SK-N-MC (cell line): ENCODE measurements at regions not wholly inside any gene's neighbourhood (a gene's known extent, or its start where the extent isn't known, plus 50 kb on each side); places are given as distances from the start of the nearest gene placed in this dataset.
A peak's percentile ranks its signal among the peaks of the same experiment; 100 is the strongest.

Experiments used
- DNase-seq: peaks from one replicate; pipeline ENCODE4 v3.0.0-alpha.2; 2011; ENCODE audit warnings: low read depth, low spot score
- H3K27ac ChIP-seq: fragments of 200-600 bp; sonication (generic); 2 replicates; pipeline ENCODE4 v1.5.1; 2016; ENCODE audit warnings: mixed run types
- H3K36me3 ChIP-seq: fragments of 200-600 bp; sonication (generic); 2 replicates; pipeline ENCODE4 v1.6.1; 2017; ENCODE audit warnings: antibody characterized with exemption, low read length, mixed read lengths; ENCODE audit not compliant: insufficient read depth
- H3K4me3 ChIP-seq: fragments of 200-600 bp; sonication (generic); 2 replicates; pipeline ENCODE4 v1.5.1; 2016
- H3K9ac ChIP-seq: fragments of 200-600 bp; sonication (generic); 2 replicates; pipeline ENCODE4 v1.8.0; 2017; ENCODE audit warnings: mixed run types, mixed read lengths; ENCODE audit not compliant: insufficient read length
- H3K9me3 ChIP-seq: fragments of 200-600 bp; sonication (generic); 2 replicates; pipeline ENCODE4 v1.6.1; 2017; ENCODE audit warnings: low read depth, mild to moderate bottlenecking, antibody characterized with exemption, low read length, moderate library complexity, mixed read lengths
- EZH2 ChIP-seq: fragments of 200-600 bp; sonication (generic); IDR thresholded peaks from one replicate; pipeline ENCODE4 v1.6.1; 2017; ENCODE audit warnings: antibody characterized with exemption
- FOXP2 ChIP-seq: optimal IDR thresholded peaks from 2 replicates; pipeline ENCODE3; 2011; ENCODE audit warnings: mild to moderate bottlenecking, moderate library complexity; ENCODE audit not compliant: insufficient read depth; ENCODE audit errors: extremely low read length, control extremely low read depth
- POLR2AphosphoS5 ChIP-seq: IDR thresholded peaks from 2 replicates; pipeline ENCODE4 v1.6.1; 2012; ENCODE audit warnings: mild to moderate bottlenecking, low read depth, low read length, borderline replicate concordance

DNA sequence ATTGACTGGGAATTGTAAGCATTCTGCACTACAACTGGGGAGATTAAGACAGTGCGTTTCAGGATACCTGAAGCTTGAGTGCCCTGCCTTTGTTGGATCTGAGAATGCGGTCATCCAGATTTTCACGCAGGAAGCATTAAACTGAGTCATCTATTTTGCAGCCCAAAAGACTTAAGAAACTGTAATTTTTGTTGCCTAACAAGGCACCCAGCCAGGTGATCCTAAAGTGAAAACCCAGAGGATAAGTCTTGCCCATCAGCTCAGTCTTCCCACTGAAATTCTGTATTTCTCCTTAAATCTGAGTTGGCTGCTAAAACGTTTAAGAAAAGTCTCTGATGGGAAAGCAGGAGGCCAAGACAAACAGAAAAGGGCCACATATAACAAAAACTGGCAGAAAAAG, 242.5 kb upstream of the TMCO5A start:
- no peak overlapping the region for H3K4me3 ChIP-seq
- no peaks in the 10 kb centered on the region for H3K36me3 ChIP-seq
- no peak for TF ChIP-seq POLR2AphosphoS5
- TF ChIP-seq FOXP2, result no peak
- TF ChIP-seq EZH2, result no peak
- DNase-seq, result no peak
- peak overlapping the region; percentile 82; the same call in 1 of the 2 replicates for H3K27ac ChIP-seq
- H3K9ac ChIP-seq, result no peak overlapping the region
- H3K9me3 ChIP-seq, result no peaks in the 10 kb centered on the region

DNA sequence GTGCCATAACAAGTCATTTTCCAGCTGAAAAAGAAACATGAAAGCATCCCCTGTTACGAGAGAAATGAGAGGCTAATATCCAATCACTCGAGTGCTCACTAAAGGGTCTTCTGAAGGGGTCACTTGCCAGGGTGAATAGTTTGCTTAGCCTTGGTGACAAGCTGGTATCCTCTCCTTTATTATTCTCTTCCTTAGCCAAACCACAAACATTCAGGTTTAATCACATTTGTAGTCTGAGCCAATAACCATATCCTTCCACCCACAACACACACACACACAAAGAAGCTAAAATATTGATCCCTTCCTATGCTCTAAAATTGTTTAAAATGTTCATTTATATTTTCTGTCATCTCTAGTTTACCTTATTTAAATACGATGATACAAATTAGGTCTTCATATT, 240.5 kb upstream of the TMCO5A start:
- Histone ChIP-seq H3K9ac (no peak overlapping the region), H3K9me3 (no peaks in the 10 kb centered on the region), H3K27ac (peak overlapping the region; percentile 82), H3K4me3 (no peak overlapping the region), H3K36me3 (no peaks in the 10 kb centered on the region)
- no peak for DNase-seq
- TF ChIP-seq POLR2AphosphoS5 (no peak), FOXP2 (no peak), EZH2 (no peak)

DNA sequence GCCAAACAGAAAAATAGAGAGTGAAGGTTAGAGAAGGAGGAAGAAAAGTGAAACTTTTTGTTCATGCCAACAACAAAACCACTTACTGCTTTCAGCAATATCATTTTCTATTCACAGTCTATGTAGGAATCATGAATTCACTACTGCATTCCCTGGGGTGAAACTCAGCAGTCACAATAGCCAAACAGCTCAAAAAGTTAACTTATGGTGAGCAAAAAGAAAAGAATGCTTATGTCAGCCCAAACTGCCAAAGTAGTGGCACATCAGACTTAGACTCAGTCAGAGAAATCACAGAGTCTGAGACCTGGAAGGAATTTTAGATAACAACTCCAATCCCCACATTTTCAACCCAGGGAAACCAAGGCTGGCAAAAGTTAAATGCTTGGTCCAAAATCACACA, 238.7 kb upstream of the TMCO5A start:
- Histone ChIP-seq H3K9me3 (no peaks in the 10 kb centered on the region), H3K9ac (peak overlapping the region; percentile 48), H3K27ac (peak overlapping the region; percentile 87), H3K36me3 (no peaks in the 10 kb centered on the region), H3K4me3 (peak overlapping the region; percentile 63)
- no peak for TF ChIP-seq EZH2
- TF ChIP-seq POLR2AphosphoS5, result no peak
- TF ChIP-seq FOXP2, result no peak
- no peak for DNase-seq

DNA sequence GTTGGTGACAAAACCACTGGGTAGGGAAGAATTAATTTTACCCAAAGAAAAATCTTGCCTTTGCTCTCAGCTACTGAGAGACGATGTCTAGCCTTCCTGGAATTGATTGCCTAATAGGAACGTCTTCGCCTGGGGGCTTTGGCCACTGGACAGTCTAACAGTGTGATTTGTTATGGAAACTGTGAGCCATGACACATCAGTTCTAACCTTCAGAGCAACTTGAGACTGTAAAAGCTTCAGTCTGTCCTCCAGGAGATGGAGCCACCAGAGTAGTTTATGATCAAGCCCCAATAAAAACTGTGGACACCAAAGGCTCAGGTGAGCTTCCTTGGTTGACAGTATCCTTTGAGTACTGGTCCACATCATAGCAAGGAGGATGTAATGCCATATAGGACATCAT, 235.8 kb upstream of the TMCO5A start:
- no peaks in the 10 kb centered on the region for H3K9me3 ChIP-seq
- H3K36me3 ChIP-seq, result no peaks in the 10 kb centered on the region
- no peak overlapping the region for H3K9ac ChIP-seq
- DNase-seq, result no peak
- no peak overlapping the region for H3K27ac ChIP-seq
- no peak overlapping the region for H3K4me3 ChIP-seq
- no peak for TF ChIP-seq FOXP2
- TF ChIP-seq POLR2AphosphoS5, result no peak
- no peak for TF ChIP-seq EZH2

DNA sequence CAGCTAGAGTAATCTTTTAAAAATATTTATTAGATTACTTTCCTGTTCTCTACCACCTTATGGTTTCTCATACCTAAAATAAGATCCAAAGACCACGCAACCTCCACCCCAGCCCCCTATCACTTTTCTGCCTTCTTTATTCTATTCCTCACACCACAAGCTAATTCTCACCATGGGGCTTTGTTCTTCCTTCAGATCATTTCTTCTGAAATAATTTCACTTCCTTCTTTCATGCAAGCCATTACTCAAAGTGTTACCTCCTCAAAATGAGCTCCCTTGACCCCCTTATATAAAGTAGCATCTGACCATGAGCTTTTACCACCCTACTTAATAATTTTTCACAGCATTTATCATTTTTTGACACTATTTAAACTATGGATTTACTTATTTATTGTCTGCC, 233.2 kb upstream of the TMCO5A start:
- Histone ChIP-seq H3K27ac (no peak overlapping the region), H3K9me3 (no peaks in the 10 kb centered on the region), H3K36me3 (no peaks in the 10 kb centered on the region), H3K9ac (no peak overlapping the region), H3K4me3 (no peak overlapping the region)
- TF ChIP-seq POLR2AphosphoS5 (no peak), FOXP2 (no peak), EZH2 (no peak)
- no peak for DNase-seq

DNA sequence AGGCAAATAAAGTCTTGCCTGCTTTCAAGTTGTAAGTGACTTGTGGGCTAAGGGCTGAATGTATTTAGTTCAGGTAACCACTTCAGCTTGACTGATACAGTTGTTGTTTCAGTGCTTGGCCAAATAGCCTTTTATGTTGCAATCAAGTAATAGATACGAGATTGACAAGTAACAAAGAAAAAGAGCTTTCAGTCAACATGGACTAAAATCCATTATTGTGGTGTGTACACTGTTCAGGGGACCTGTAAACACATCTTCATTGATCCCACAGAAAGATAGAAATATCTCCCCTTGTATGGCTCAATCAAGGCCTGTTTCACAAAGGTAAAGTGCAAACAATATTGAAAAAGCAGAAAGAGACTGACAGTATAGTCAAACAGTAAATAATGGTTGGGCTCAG, 224.8 kb upstream of the TMCO5A start:
- TF ChIP-seq FOXP2 (no peak), POLR2AphosphoS5 (no peak), EZH2 (no peak)
- no peak overlapping the region for H3K27ac ChIP-seq
- H3K36me3 ChIP-seq, result no peaks in the 10 kb centered on the region
- DNase-seq, result no peak
- H3K9me3 ChIP-seq, result no peaks in the 10 kb centered on the region
- no peak overlapping the region for H3K4me3 ChIP-seq
- no peak overlapping the region for H3K9ac ChIP-seq

DNA sequence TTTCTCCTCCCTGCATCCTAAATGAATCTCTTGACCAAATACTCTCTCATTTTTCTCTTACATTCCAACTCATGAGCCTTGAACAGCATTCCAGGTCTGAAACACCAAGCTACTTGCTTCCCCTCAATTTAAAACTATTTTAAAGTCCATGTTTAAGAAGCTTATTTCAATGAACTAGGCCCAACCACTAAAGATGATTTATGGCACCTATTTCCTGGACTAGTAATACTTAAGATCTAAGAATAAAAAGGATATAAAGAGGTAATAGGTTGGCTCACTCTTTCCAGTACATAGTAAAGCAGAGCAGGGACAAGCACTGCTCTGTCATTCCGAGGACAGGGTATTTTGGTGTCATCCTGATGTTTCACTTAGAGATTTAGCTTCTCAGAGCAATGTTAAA, 219.3 kb upstream of the TMCO5A start:
- H3K27ac ChIP-seq, result no peak overlapping the region
- H3K36me3 ChIP-seq, result no peaks in the 10 kb centered on the region
- H3K9ac ChIP-seq, result no peak overlapping the region
- no peak overlapping the region for H3K4me3 ChIP-seq
- H3K9me3 ChIP-seq, result no peaks in the 10 kb centered on the region
- TF ChIP-seq FOXP2, result no peak
- no peak for TF ChIP-seq POLR2AphosphoS5
- TF ChIP-seq EZH2, result no peak
- DNase-seq, result no peak

DNA sequence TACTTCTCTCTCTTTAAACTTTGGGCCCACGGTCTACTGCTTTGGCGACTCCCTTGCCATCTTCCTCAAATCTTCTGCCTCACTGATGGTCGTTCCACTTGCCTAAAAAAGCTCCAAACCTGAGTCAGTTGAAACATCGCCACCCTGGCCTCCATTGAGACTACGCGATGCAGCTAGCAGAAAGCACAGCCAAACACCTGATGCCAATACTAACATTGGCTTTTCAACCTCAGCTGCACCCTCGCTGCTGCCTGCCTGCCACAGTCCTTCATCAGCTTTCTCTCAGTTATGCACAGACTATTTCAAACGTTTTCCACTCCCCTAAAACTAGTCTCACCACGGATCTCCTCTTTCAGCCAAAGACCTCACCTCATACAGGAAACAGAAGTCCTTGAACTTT, 214.2 kb upstream of the TMCO5A start:
- Histone ChIP-seq H3K27ac (no peak overlapping the region), H3K36me3 (no peaks in the 10 kb centered on the region), H3K9me3 (no peaks in the 10 kb centered on the region), H3K4me3 (no peak overlapping the region), H3K9ac (no peak overlapping the region)
- DNase-seq, result no peak
- TF ChIP-seq POLR2AphosphoS5, result no peak
- no peak for TF ChIP-seq EZH2
- TF ChIP-seq FOXP2, result no peak

DNA sequence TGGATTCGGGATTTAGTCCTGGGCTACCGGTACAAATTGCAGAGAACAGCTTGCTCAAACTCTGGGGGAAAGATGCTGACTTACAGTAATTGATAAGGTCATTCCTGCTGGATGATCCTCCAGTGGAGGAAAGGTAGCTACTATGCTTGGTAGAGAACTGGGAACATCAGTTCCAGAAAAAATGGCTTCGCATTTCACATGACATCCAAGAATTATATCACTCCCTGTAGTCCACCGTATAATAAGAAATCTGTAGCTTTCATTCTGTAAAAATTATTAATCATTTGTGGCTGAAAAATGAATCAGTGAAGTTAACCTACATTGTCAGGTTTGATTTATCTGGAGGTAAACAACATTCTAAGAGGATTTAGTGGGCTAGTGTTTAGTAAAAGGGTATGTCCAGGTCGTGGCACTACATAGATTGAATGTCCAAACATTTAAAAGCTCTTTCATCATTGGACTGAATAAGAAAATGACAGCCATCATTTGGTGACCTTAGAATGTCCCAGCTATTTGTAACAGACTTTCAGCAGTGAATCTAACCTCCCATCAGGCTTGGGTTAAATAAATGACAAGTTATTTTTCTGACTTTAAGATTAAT, 203.2 kb upstream of the TMCO5A start:
- DNase-seq, result no peak
- Histone ChIP-seq H3K36me3 (no peaks in the 10 kb centered on the region), H3K27ac (no peak overlapping the region), H3K9ac (no peak overlapping the region), H3K9me3 (no peaks in the 10 kb centered on the region), H3K4me3 (no peak overlapping the region)
- TF ChIP-seq EZH2, result no peak
- TF ChIP-seq POLR2AphosphoS5, result no peak
- TF ChIP-seq FOXP2, result no peak
